ENCODE measurements at regions not wholly inside any gene's neighbourhood (a gene's known extent, or its start where the extent isn't known, plus 50 kb on each side); places are given as distances from the start of the nearest gene placed in this dataset.

GRCh38 chr4:117495802-117496201 is 410.4 kb upstream of the TRAM1L1 start (continued):
- TF ChIP-seq REST (IDR thresholded peaks at IDR 0.05; ENCODE audit: low read depth): no peak
- TF ChIP-seq JUND (IDR thresholded peaks at IDR 0.05): no peak
- no peak for TF ChIP-seq RAD21 (IDR thresholded peaks at IDR 0.05; ENCODE audit: low read depth)
- no peak for TF ChIP-seq ELF1 (IDR thresholded peaks at IDR 0.05; ENCODE audit: borderline replicate concordance, low read depth)

GRCh38 chr4:117512414-117512813 is 427.0 kb upstream of the TRAM1L1 start:
- H3K27ac ChIP-seq (ENCODE audit: low read depth, low read length): no peak overlapping the region
- no peak overlapping the region for H2AFZ ChIP-seq (ENCODE audit: low read depth, low read length, poor library complexity, severe bottlenecking)
- no peak for DNase-seq (ENCODE audit: low read depth, low spot score)
- no peak for ATAC-seq
- no peaks in the 10 kb centered on the region for H3K36me3 ChIP-seq (ENCODE audit: control insufficient read depth in 1 of 2, insufficient read depth in 2 of 2, low read length in 2 of 2)
- intact Hi-C loops (cut with micrococcal nuclease): no loop called here
- no peaks in the 10 kb centered on the region; the same call in 1 of the 2 replicates for H3K9me2 ChIP-seq (ENCODE audit: insufficient read depth)
- TF ChIP-seq EZH2phosphoT487 (IDR thresholded peaks at IDR 0.05; ENCODE audit: borderline replicate concordance) (no peak), SIN3A (IDR thresholded peaks at IDR 0.05; ENCODE audit: low read depth) (no peak), ZNF274 (IDR thresholded peaks at IDR 0.05; ENCODE audit: low read depth, low read length) (no peak), CTCF (IDR thresholded peaks at IDR 0.05 in 2 of 3, conservative IDR thresholded peaks at IDR 0.05 in 1 of 3; ENCODE audit: borderline replicate concordance in 1 of 3, insufficient read depth in 1 of 3, low read depth in 2 of 3, low read length in 2 of 3) (no peak), JUND (IDR thresholded peaks at IDR 0.05) (no peak), RAD21 (IDR thresholded peaks at IDR 0.05; ENCODE audit: low read depth) (no peak), TCF7L2 (IDR thresholded peaks at IDR 0.05; ENCODE audit: borderline replicate concordance, extremely low read depth, insufficient read depth, insufficient read length) (no peak), YY1 (IDR thresholded peaks at IDR 0.05; ENCODE audit: extremely low read depth, insufficient replicate concordance, low read depth, low read length) (no peak), ZBTB33 (IDR thresholded peaks at IDR 0.05; ENCODE audit: extremely low read depth, insufficient replicate concordance, low read length) (no peak), SRF (IDR thresholded peaks at IDR 0.05; ENCODE audit: low read depth) (no peak), EGR1 (IDR thresholded peaks at IDR 0.05; ENCODE audit: low read depth) (no peak), ATF3 (IDR thresholded peaks at IDR 0.05) (no peak), POLR2AphosphoS5 (IDR thresholded peaks at IDR 0.05; ENCODE audit: low read depth, low read length) (no peak), ZFX (IDR thresholded peaks at IDR 0.05) (no peak), MAX (IDR thresholded peaks at IDR 0.05) (no peak), FOSL1 (IDR thresholded peaks at IDR 0.05; ENCODE audit: low read depth) (no peak)
- H3K9ac ChIP-seq (ENCODE audit: low read length): no peak overlapping the region
- H3K4me3 ChIP-seq (replicated peaks in 1 of 2; ENCODE audit: low read depth in 1 of 2, low read length in 2 of 2): no peak overlapping the region
- H3K4me1 ChIP-seq (ENCODE audit: control insufficient read depth in 1 of 2, insufficient read depth in 2 of 2, low read length in 2 of 2): no peaks in the 10 kb centered on the region
- CTCF ChIA-PET: no interaction called here
- RAD21 ChIA-PET (ENCODE audit: low non-redundant PET in 1 of 2, low total read pairs in 2 of 2, uncharacterized antibody in 2 of 2, unreplicated experiment in 2 of 2): no interaction called here
- no peaks in the 10 kb centered on the region for H3K9me3 ChIP-seq (ENCODE audit: control insufficient read depth in 1 of 2, insufficient read depth in 1 of 2, low read depth in 1 of 2, low read length in 2 of 2)
- no peak overlapping the region for H3K4me2 ChIP-seq (ENCODE audit: low read length)
- H3K79me2 ChIP-seq (ENCODE audit: insufficient read depth, low read length): no peaks in the 10 kb centered on the region
- H3K27me3 ChIP-seq (ENCODE audit: insufficient read depth, low read length): no peaks in the 10 kb centered on the region
- POLR2A ChIA-PET: no interaction called here
- BruUV-seq (replicated peaks): no TSS peak
- no peaks in the 10 kb centered on the region; the same call in 1 of the 2 replicates for H4K20me1 ChIP-seq (ENCODE audit: insufficient read depth)

All from HCT116 (cell line).